OCI-LY3 (cell line): ENCODE measurements at regions not wholly inside any gene's neighbourhood (a gene's known extent, or its start where the extent isn't known, plus 50 kb on each side); places are given as distances from the start of the nearest gene placed in this dataset.

Experiments used
- CTCF ChIP-seq: fragments of 200-600, 300-600 bp; sonication (generic); IDR thresholded peaks from 2 replicates; pipeline ENCODE4 v1.5.1; 2014; ENCODE audit warnings: antibody characterized with exemption, low read length, low read depth
- EZH2phosphoT487 ChIP-seq: fragments of 200-600 bp; shearing (Covaris generic); IDR thresholded peaks from 2 replicates; pipeline ENCODE4 v1.6.1; 2018; ENCODE audit warnings: antibody characterized with exemption, mixed run types, low read depth

GRCh38 chr12:125436686-125437085 lies 371.5 kb downstream of the AACS start:
- TF ChIP-seq CTCF (no peak), EZH2phosphoT487 (no peak)
